HG03571 (cell line): ENCODE measurements at regions not wholly inside any gene's neighbourhood (a gene's known extent, or its start where the extent isn't known, plus 50 kb on each side); places are given as distances from the start of the nearest gene placed in this dataset.
"Not testable (repeated sequence)": the region's sequence is repeated elsewhere in the genome, so short reads cannot be mapped to it uniquely, and the experiment has no call there.

Experiments used
- ATAC-seq: cut with Tn5 transposase; IDR thresholded peaks from one replicate; pipeline ENCODE4 v1.9.1; 2021; ENCODE audit not compliant: unreplicated experiment

DNA sequence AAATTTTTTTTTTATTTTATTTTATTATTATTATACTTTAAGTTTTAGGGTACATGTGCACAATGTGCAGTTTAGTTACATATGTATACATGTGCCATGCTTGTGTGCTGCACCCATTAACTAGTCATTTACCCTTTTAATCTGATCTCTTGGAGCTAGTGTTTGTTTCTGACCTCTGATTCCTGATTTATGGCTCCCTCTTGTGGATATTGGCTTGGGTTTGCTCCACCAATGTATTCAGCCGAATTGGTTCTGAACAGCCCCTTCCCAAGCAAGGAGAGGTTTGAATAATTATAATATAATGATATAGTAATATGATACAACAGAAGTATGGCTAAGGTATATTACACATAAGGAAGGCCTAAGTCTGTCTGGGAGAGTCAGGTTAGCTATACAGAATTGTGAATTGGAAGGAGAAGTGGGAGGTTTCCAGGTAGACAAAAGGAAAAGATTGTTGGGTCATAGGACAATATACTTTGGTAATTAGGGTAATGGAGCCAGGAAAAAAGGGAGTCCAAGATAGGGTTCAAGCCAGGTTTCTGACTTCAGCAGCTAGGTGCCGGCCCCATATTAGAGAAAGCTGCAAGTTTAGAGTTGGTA is 53.1 kb upstream of the HMCN1 start:
- no peak for ATAC-seq

DNA sequence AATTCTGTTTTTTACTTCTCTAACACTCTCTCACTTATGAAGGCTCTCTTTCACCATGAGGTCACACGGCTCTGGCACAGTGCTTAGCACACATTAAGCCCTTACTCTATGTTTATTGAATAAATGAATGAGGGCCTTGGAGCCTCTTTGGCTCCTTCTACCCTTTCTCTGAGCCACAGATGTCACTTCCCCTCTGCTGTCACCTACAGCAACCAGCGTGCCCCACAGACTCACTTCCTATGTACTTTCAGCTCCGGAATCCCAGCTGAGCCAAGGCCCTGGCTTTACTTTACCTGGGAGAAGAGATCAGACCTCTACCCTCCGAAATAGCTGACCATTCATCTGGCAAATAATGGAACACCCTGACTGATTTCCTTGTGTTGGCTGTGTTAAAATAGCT is 53.7 kb upstream of the HMCN1 start:
- ATAC-seq, result no peak

GRCh38 chr1:185679220-185679619 is 55.0 kb upstream of the HMCN1 start:
- ATAC-seq, result no peak

- ATAC-seq, result no peak
These were observed 57.2 kb upstream of the HMCN1 start for GRCh38 chr1:185676969-185677368.

GRCh38 chr1:185674201-185674600 is 60.0 kb upstream of the HMCN1 start:
- peak; percentile 69 for ATAC-seq

DNA sequence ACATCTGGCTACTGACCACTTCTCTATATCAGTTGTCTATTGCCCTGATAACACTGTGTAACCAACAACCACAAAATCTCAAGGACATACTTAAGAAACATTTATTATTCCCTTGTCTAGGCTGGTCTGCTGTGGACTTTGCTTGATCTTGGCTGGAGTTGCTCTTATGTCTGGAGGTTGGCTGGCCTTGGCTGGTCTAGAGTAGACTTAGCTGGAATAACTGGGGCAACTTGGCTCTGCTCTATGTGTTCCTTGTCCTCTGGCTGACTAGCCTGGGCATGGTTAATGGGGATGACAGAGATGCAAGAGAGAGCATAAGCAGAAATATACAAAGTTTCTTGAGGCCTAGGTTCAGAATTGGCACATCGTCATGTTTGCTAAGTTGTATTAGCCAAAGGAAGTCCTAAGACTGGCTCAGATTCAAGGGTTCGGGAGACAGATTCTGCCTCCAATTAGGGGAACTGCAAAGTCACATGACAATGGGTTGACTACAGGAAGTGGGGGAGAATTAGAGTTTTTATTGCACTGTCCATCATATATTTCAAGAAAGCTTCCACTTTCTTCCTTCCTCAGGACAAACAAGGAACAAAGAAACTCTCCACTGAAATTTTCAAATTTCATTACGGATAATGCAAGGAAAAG is 61.4 kb upstream of the HMCN1 start:
- ATAC-seq, result no peak

- ATAC-seq, result no peak
These were observed 64.0 kb upstream of the HMCN1 start for GRCh38 chr1:185670187-185670627.

GRCh38 chr1:185668013-185668412 is 66.2 kb upstream of the HMCN1 start:
- no peak for ATAC-seq

- ATAC-seq, result no peak
These were observed 67.6 kb upstream of the HMCN1 start for GRCh38 chr1:185666582-185666981.

- no peak for ATAC-seq
These were observed 70.4 kb upstream of the HMCN1 start for GRCh38 chr1:185663771-185664296.

DNA sequence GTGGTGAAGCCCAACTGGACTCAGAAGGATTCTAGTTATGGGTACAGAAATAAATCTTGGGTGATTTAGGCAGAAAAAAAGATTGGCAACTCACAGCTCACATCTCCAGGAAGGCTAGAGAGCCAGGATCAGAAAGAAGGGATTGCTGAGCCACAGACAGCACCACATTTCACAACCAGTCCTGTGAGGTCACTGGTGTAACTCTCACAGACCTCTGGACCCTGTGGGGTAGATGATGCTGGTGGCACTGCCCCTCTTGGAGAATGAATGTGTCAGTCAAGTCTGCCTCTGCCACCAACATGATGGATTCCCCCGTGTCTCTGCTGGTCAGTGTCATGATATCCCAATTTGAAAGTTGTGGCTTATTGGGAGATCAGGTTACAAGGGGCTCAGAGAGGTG is 70.9 kb upstream of the HMCN1 start:
- ATAC-seq, result no peak

DNA sequence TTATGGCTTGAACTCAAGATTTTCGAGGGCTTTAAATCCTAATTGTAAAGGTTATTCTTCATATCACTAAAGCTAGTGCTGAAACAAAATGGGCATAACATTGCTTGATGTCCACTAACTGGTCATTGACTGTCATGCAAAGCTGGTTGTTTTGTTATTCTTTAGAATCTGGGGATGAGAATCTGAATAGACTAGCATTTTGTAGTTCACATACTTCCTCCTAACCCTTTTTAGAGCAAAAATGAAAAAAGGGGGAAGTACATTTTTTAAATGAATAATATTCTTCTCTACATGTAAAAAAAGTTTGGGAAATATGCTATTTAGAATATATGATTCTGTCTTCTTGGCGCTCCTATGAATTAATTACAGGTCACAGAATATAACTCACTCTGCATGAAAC is 72.2 kb upstream of the HMCN1 start:
- no peak for ATAC-seq

- no peak for ATAC-seq
These were observed 77.5 kb upstream of the HMCN1 start for GRCh38 chr1:185656663-185657062.

GRCh38 chr1:185654952-185655314 is 79.3 kb upstream of the HMCN1 start:
- ATAC-seq, result no peak

- ATAC-seq, result no peak
These were observed 79.8 kb upstream of the HMCN1 start for GRCh38 chr1:185654199-185654951.

GRCh38 chr1:185653615-185654014 is 80.6 kb upstream of the HMCN1 start:
- ATAC-seq, result no peak

- ATAC-seq, result no peak
These were observed 81.8 kb upstream of the HMCN1 start for GRCh38 chr1:185652348-185652747.

- ATAC-seq, result no peak
These were observed 83.5 kb upstream of the HMCN1 start for GRCh38 chr1:185650602-185651230.

DNA sequence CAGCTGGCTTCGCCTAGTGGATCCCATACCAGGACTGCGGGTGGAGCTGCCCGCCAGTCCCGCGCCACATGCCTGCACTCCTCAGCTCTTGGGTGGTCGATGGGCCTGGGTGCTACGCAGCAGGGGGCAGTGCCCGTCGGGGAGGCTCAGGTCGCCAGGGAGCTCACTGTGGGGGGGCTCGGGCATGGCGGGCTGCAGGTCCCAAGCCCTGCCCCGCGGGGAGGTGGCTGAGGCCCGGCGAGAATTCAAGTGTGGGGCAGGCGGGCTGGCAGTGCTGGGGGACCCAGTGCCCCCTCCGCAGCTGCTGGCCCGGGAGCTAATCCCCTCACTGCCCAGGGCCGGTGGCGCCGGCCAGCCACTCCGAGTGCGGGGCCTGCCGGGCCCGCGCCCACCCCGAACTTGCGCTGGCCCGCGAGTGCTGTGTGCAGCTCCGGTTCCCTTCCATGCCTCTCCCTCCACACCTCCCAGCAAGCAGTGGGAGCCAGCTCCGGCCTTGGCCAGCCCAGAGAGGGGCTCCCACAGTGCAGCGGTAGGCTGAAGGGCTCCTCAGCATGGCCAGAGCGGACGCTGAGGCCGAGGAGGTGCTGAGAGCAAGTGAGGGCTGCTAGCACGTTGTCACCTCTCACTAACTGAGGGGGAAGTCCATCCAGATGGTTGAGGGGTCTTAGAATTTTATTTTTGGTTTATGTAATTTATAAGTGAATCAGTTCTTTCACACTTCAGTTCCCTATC is 85.2 kb upstream of the HMCN1 start:
- ATAC-seq, result no peak

- not testable (repeated sequence) for ATAC-seq
These were observed 86.5 kb upstream of the HMCN1 start for GRCh38 chr1:185647597-185648267.
